ENCODE measurements at regions not wholly inside any gene's neighbourhood (a gene's known extent, or its start where the extent isn't known, plus 50 kb on each side); places are given as distances from the start of the nearest gene placed in this dataset.

- TF ChIP-seq CTCF (conservative IDR thresholded peaks at IDR 0.05), result no peak
- H3K4me1 Mint-ChIP-seq, result no peaks in the 10 kb centered on the region
- H3K27me3 Mint-ChIP-seq (ENCODE audit: low read depth), result peaks cover 5% of the 10 kb centered on the region
- DNase-seq (ENCODE audit: low read depth, low spot score), result no peak
- no peak overlapping the region for H3K4me3 Mint-ChIP-seq
- H3K9me3 Mint-ChIP-seq, result no peaks in the 10 kb centered on the region
- peak overlapping the region; percentile 22 for H3K27ac Mint-ChIP-seq (ENCODE audit: unreplicated experiment)
- H3K36me3 Mint-ChIP-seq (ENCODE audit: low read depth), result no peaks in the 10 kb centered on the region
These were observed 551.7 kb downstream of the SATB2 start for GRCh38 chr2:198905881-198906612.

GRCh38 chr2:198901894-198902293 is 555.8 kb downstream of the SATB2 start:
- Mint-ChIP-seq H3K4me1 (no peaks in the 10 kb centered on the region), H3K4me3 (no peak overlapping the region), H3K36me3 (ENCODE audit: low read depth) (no peaks in the 10 kb centered on the region), H3K27ac (ENCODE audit: unreplicated experiment) (no peak overlapping the region), H3K9me3 (no peaks in the 10 kb centered on the region), H3K27me3 (ENCODE audit: low read depth) (peaks cover 5% of the 10 kb centered on the region)
- TF ChIP-seq CTCF (conservative IDR thresholded peaks at IDR 0.05), result no peak
- DNase-seq (ENCODE audit: low read depth, low spot score), result no peak

GRCh38 chr2:198900141-198900540 is 557.6 kb downstream of the SATB2 start:
- Mint-ChIP-seq H3K36me3 (ENCODE audit: low read depth) (no peaks in the 10 kb centered on the region), H3K27ac (ENCODE audit: unreplicated experiment) (no peak overlapping the region), H3K9me3 (peaks cover under 1% of the 10 kb centered on the region), H3K4me1 (no peaks in the 10 kb centered on the region), H3K27me3 (ENCODE audit: low read depth) (peaks cover 5% of the 10 kb centered on the region), H3K4me3 (no peak overlapping the region)
- TF ChIP-seq CTCF (conservative IDR thresholded peaks at IDR 0.05), result no peak
- DNase-seq (ENCODE audit: low read depth, low spot score), result no peak

- TF ChIP-seq CTCF (conservative IDR thresholded peaks at IDR 0.05), result no peak
- DNase-seq (ENCODE audit: low read depth, low spot score), result no peak
- no peaks in the 10 kb centered on the region for H3K36me3 Mint-ChIP-seq (ENCODE audit: low read depth)
- H3K4me1 Mint-ChIP-seq, result no peaks in the 10 kb centered on the region
- H3K27me3 Mint-ChIP-seq (ENCODE audit: low read depth), result no peaks in the 10 kb centered on the region
- H3K4me3 Mint-ChIP-seq, result no peak overlapping the region
- H3K9me3 Mint-ChIP-seq, result peaks cover 9% of the 10 kb centered on the region
- H3K27ac Mint-ChIP-seq (ENCODE audit: unreplicated experiment), result no peak overlapping the region
These were observed 567.2 kb downstream of the SATB2 start for GRCh38 chr2:198890490-198890889.

- Mint-ChIP-seq H3K4me3 (no peak overlapping the region), H3K9me3 (no peaks in the 10 kb centered on the region), H3K27ac (ENCODE audit: unreplicated experiment) (no peak overlapping the region), H3K36me3 (ENCODE audit: low read depth) (no peaks in the 10 kb centered on the region), H3K4me1 (no peaks in the 10 kb centered on the region), H3K27me3 (ENCODE audit: low read depth) (no peaks in the 10 kb centered on the region)
- DNase-seq (ENCODE audit: low read depth, low spot score), result no peak
- no peak for TF ChIP-seq CTCF (conservative IDR thresholded peaks at IDR 0.05)
These were observed 574.1 kb downstream of the SATB2 start for GRCh38 chr2:198883604-198884003.
